Omental fat pad (tissue), 3 donors: ENCODE measurements at regions not wholly inside any gene's neighbourhood (a gene's known extent, or its start where the extent isn't known, plus 50 kb on each side); places are given as distances from the start of the nearest gene placed in this dataset.

ENCODE experiments used
- ATAC-seq: fragments of 150-250 bp; one replicate; pipeline ENCODE4 v1.9.1; 2016; ENCODE audit warnings: mild to moderate bottlenecking, moderate library complexity; ENCODE audit not compliant: low FRiP score
- DNase-seq: peaks from one replicate; pipeline ENCODE4 v3.0.0-alpha.2; 2019; ENCODE audit warnings: low spot score
- CTCF ChIP-seq, 3 donors: fragments of 450-650 bp; IDR thresholded peaks; one replicate each; pipeline ENCODE4 v1.5.1; 2016 to 2017; ENCODE audit warnings: antibody characterized with exemption in 3 of 3, mild to moderate bottlenecking in 3 of 3, moderate library complexity in 2 of 3

GRCh38 chr4:167290678-167291077 is 56.4 kb upstream of the SPOCK3 start:
- ATAC-seq (no peak), DNase-seq (no peak)
- TF ChIP-seq CTCF (IDR thresholded peaks at IDR 0.05), result no peak

GRCh38 chr4:167308876-167309275 is 74.6 kb upstream of the SPOCK3 start:
- DNase-seq, result no peak
- ATAC-seq, result no peak

GRCh38 chr4:167321299-167321698 is 87.0 kb upstream of the SPOCK3 start:
- ATAC-seq, result no peak
- DNase-seq, result no peak
- no peak for TF ChIP-seq CTCF (IDR thresholded peaks at IDR 0.05)

More at GRCh38 chr4:167308876-167309275, 74.6 kb upstream of the SPOCK3 start:
- no peak for TF ChIP-seq CTCF (IDR thresholded peaks at IDR 0.05)

GRCh38 chr4:167339781-167340180 is 105.5 kb upstream of the SPOCK3 start:
- no peak for DNase-seq
- no peak for ATAC-seq
- no peak for TF ChIP-seq CTCF (IDR thresholded peaks at IDR 0.05)

- no peak for ATAC-seq
Measured at GRCh38 chr4:167359711-167360110, 125.4 kb upstream of the SPOCK3 start.

GRCh38 chr4:167379076-167379835 is 145.0 kb upstream of the SPOCK3 start:
- TF ChIP-seq CTCF (IDR thresholded peaks at IDR 0.05), result no peak
- ATAC-seq, result no peak
- no peak for DNase-seq

More at GRCh38 chr4:167359711-167360110, 125.4 kb upstream of the SPOCK3 start:
- DNase-seq, result no peak
- TF ChIP-seq CTCF (IDR thresholded peaks at IDR 0.05), result no peak

GRCh38 chr4:167380964-167381363 is 146.7 kb upstream of the SPOCK3 start:
- no peak for TF ChIP-seq CTCF (IDR thresholded peaks at IDR 0.05)
- ATAC-seq (no peak), DNase-seq (no peak)
